HG02610 (cell line): ENCODE measurements at regions not wholly inside any gene's neighbourhood (a gene's known extent, or its start where the extent isn't known, plus 50 kb on each side); places are given as distances from the start of the nearest gene placed in this dataset.

Experiments used
- ATAC-seq: cut with Tn5 transposase; IDR thresholded peaks from one replicate; pipeline ENCODE4 v1.9.1; 2021; ENCODE audit warnings: mild to moderate bottlenecking, moderate library complexity; ENCODE audit not compliant: unreplicated experiment

DNA sequence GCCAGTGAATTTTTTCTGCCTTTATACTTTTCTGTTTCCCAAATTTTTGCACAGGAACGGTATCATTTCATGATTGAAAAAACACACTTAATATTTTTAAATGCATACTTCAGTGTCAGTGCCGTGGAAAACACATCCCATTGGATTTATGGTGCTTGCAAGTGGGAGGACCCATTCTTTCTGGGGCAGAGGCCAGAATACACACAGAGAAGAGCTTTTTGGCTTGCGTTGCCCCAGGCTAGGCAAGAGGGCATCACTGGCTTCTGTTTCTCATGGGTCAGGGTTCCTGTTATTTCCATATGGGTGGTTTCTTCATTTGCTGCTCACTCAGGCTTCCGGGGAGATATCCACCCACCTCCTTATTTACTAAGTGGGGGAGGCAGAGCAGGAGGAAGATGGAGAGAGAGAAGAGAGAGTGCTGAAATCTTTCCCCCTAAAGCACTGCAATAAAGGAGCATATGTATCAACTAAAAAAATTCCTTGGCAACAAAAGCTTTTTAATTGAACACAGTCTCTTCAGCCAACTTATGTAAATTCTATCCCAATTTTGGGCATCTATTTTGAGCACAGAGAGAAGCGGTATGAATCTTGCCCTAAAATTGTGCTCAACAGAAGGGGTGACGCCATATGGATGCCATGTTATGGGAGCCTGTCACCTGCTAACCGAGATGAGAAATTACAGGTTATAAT, 66.0 kb upstream of the KIRREL3 start:
- ATAC-seq: no peak

DNA sequence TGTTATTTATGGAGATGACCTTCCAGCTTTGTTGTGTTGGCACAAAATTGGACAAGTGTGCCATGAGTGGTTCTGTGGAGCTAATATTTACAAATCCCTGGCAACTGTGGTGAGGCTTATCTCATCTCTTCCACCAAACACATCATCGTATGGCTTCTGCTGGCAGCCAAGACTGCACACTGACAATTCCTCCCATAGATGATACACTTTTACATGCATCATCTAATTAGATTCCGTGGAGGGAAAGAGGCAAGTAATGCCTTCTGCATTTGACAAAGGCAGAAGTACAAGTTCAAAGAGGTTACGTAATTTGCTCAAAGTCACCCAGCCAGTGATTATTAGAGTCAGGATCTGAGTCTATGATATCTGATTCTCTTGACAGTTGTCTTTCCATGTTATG, 62.7 kb upstream of the KIRREL3 start:
- ATAC-seq: no peak

GRCh38 chr11:127061947-127062346, 61.4 kb upstream of the KIRREL3 start:
- ATAC-seq: no peak

DNA sequence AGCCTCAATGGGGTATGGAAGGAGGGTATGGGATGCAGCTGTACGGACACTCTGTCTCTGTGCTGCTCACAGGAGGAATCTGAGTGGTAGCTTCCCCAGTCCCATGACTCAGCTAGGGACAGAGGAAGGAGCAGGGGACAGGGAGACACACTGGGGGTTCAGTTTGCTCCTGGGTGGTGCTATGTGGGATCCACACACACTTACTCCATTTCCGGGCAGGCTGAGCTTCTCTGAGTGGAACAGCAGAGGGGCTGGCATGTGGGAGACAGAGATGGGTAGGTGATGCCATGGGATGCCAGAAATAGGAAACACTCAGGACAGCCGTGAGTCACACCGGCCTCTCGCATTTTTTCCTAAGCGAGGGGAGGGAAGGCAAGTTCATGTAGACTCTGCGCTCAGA, 59.2 kb upstream of the KIRREL3 start:
- no peak for ATAC-seq

GRCh38 chr11:127059286-127059685, 58.7 kb upstream of the KIRREL3 start:
- no peak for ATAC-seq

DNA sequence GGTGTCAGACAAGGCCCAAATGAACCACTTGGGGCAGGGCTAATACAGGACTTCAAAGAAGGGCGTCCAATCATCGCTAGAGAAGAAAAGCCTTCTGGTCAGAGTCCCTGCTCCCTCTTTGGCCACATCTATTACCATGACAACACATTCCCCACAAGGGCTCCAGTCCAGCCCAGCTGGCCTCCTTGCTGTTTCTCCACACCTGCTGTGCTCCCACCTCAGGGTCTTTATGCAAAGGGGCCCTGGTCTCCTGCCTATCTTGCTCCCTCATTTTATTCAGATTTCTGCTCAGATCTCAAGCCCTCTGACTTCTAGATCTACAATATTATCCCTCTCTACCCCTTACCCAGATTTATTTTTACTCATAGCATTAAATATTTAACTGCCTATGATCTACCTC, 58.0 kb upstream of the KIRREL3 start:
- ATAC-seq: no peak

DNA sequence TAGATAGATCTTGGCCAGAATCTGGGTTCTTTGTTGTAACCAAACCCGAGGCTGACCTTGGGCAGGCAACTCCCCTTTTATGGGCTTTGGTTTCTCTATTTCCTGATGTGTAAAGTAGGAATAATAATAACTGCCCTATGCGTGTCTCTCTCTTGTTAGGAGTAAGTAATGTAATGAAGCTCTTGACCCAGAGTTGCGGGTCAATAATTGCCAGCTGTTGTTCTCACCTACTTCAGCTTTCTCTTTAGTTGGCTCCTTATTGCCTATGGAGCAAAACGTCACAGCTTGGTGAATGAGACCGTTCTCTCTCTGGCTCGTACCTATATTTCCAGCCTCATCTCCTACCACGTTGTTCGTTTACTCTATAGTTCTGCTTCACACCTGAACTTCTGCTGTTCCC, 56.6 kb upstream of the KIRREL3 start:
- ATAC-seq: no peak

- no peak for ATAC-seq
Observed at GRCh38 chr11:127056338-127056971, 55.9 kb upstream of the KIRREL3 start.

GRCh38 chr11:127055236-127055635, 54.7 kb upstream of the KIRREL3 start:
- no peak for ATAC-seq

GRCh38 chr11:127054153-127054552, 53.6 kb upstream of the KIRREL3 start:
- no peak for ATAC-seq

GRCh38 chr11:127052404-127052803, 51.8 kb upstream of the KIRREL3 start:
- ATAC-seq: no peak
